GM21528 (cell line): ENCODE measurements at regions not wholly inside any gene's neighbourhood (a gene's known extent, or its start where the extent isn't known, plus 50 kb on each side); places are given as distances from the start of the nearest gene placed in this dataset.

Experiments
- ATAC-seq: cut with Tn5 transposase; IDR thresholded peaks from one replicate; pipeline ENCODE4 v1.9.1; 2021; ENCODE audit warnings: mild to moderate bottlenecking, moderate library complexity; ENCODE audit not compliant: unreplicated experiment, low FRiP score

DNA sequence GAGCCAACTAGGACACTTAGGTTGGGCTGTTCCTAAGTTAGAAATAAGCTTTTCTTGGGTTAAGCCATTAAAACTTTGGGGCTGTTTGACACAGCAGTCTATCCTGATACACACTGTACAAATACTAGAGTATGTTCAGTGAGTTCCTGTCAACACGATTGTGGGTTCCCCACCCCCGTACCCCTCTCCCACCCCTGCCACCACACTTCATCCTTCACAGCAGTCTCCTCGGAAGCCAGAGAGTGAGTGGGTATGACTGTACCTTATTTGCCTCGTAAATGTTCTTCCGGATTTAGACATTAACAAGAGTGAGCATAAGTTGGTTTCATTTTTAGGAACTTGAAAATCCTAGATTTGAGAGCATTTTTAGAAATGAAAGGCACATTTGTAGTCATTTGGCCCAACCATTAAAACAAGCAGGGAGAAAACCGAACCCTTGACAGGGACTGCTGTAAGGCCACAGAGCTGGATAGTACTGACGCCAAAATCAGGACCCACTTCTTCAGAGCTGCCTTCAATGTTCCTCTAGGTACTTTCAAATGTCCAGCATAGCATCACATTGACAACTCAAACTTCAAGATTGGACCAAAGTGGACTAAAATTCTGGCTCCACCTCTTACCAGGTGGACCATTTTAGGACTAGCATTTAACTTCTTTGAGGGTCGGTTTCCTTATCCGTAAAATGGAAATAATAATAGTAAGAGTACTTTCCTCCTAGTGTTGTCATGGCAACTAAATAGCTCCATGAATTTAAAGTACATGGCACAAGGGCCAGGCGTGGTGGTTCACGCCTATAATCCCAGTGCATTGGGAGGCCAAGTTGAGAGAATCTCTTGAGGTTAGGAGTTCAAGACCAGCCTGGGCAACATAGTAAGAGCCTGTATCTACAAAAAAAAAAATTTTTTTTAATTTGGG lies 166.3 kb upstream of the SERTAD2 start:
- peak; percentile 87 for ATAC-seq

DNA sequence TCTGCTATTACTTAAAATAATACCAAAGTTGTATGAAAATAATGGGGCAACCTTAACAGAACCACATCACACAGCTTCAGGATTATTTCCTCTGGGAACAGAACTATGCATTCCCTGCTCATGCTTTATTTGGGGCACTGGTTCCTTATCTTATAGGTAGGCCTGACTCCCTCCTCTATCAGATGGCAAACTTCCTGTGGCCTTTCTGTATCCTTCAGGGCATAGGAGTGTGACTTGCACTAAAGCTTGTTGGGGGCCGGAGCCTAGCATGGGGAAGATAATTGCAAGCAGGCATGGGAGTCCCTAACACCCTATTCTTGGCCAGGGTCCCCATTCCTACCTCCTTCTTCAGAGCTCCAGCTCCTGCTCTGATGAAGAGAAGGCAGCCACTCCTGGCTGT lies 167.2 kb upstream of the SERTAD2 start:
- ATAC-seq, result no peak

DNA sequence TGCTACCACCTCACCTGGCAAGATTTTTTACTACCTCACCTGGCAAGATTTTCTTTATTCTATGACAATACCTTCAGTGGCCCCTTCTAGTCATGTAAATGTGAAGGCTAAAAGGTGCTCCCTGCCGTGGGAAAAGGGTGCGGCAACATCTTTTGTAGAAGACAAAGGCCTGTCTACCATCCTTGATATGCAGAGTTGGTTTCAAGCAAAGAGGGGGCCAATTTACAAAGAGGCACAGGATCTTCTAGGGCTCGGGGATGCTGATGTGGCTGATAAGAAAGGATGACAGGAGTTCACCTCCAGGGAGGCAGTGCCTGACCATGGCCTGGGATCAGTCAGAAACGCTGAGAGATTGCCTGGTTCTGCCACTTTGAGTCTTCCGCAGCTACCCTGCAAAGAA lies 165.4 kb upstream of the SLC1A4 start:
- no peak for ATAC-seq

DNA sequence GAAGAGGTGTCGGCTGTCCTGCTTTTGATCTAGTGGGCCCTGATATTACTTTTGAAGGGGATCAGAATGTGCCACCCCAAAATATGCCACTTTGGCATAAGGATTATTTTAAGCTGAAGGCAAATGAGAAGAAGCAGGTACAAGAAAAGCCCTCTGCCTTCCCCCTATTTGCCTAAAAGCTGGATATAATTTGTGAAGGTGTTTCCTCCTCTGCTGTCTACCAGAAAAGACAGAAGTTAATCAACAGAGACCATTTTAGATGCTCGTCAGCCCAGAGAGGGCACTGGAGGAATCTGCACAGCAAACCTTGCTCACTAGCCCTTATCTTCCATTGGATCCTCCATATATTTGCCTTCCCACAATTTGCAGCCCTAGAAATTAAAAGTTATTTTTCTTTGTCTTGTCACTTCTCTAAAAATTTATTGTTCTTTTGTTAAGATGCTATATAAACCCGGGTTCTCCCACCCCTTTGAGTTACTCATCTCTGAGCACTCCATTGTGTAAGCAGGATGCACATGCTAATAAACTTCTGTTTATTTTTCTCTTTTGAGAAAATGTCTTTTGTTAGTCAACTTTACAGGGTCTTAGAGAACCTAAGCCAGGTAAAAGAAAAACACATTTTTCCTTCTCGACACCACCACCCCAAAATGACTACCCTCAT lies 163.2 kb upstream of the SLC1A4 start:
- ATAC-seq, result no peak

DNA sequence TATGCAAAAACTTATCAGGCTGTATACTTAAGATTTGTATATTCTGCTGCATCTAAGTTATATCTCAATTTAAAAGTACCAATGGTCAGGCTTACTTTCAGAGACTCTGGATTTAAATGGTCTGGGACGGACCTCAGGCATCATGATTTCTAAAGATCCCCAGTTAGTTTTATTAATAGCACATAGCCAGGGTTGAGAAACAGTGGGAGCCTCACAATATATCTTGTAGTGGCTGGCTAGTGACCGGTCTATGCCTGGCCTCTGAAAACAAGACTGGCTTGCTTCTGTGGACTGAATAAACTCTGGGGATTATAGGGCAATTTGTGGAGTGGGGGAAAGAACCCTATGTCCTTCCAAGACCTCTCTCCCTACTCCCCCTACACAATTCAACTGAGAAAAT lies 162.5 kb upstream of the SLC1A4 start:
- ATAC-seq, result no peak

DNA sequence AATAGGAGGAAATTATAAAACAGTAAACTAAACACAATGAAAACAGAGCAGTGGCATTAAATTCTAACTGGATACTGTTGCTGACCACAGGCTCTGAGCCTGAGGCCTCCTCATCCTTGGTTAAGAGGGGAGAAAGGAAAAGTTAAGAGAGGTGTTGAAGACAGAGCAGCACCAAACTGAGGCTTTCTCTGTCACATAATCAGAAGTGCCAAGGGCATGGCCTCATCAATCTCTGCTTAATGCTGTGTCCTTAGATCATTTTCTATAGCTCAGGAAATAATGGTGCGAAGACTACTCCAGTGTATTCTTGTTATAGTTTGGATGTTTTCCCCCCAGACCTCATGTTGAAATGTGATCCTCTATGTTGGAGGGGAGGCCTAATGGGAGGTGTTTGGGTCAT lies 160.9 kb upstream of the SLC1A4 start:
- no peak for ATAC-seq

DNA sequence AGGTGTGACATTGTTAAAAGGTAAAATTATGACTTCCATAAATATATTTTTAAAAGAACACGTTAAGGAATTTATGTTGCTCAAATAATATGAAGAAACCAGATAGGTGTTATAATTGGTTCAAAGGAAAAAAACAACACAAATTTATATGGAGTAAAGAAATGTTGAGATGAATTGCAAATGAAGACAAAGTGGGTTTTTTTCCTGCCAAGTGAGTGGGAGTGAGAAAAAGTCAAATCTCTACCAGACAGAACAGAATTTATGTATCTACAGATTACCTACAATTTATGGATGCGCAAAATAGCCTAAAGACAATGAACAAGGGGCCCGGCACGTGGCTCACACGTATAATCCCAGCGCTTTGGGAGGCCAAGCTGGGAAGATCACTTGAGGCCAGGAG lies 159.7 kb upstream of the SLC1A4 start:
- ATAC-seq, result no peak

DNA sequence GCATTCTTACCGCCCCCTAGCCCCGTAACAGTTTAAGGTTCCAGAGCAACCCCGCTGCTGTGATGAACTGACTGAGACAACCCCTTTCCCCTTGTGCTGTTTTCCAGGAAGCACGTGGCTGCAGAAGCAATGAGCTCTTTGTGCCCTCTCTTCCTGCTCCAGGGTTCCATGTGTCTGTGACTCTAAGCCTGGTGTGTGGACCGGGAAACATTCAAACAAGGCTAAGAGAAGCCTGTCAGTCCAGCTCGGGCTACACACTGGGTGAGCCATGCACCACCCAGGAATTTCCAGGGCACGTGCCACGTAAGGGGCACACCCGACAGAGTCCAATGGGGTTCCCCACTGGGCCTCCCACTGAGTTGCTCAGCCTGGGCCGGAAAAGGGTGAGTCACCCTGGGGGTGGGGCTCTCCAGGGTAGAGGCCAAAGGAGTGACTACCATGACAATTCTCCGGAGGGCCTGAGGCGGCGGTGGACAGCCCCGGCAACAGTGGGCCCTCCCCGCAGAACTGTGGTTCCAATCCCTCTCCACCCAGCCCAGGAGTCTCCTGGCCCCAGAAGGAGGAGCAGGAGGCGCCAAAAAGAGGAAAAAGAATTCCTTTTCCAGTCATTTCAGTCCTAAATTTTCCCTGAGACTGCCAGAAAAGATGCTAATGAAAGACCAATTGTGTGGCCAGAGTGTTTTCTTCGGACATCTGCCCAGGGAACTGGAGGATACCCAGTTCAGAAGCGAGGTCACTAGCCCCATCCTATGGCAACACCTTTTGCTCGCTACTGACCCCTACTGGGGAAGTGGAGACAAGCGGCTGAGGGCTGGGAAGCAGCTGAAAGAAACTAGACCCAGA lies 157.8 kb upstream of the SLC1A4 start:
- peak; percentile 88 for ATAC-seq

DNA sequence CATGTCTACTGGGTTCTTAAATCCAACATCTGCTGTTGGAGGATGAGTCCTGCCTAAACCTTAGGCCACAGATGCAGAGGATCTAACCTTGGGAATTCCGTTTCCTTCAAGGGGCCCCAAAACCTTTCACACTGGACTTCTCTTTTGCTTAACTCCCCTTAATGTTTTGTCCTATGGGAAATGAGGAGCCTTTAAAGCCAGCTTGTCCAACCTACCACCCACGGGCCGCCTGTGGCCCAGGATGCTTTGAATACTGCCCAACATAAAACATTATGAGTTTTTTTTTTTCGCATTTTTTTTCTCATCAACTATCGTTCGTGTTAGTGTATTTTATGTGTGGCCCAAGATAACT lies 157.2 kb upstream of the SLC1A4 start:
- no peak for ATAC-seq

DNA sequence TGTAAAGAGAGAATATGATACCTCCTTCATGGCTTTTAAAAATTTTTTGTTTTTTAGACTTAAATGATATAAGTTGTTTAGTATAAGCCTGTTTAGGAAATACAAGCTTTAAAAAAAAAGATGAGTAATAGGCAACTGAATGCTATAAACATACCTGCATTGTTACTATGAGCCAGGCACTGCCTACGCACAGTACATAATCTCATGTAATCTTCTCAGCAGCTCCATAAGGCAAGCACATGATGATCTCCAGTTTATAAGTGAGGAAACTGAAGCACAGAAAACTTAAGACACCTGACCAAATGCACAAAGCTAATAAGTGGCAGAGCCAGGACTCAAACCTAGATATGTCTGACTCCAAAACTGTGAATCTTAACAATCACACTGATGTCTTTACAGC lies 156.3 kb upstream of the SLC1A4 start:
- no peak for ATAC-seq

DNA sequence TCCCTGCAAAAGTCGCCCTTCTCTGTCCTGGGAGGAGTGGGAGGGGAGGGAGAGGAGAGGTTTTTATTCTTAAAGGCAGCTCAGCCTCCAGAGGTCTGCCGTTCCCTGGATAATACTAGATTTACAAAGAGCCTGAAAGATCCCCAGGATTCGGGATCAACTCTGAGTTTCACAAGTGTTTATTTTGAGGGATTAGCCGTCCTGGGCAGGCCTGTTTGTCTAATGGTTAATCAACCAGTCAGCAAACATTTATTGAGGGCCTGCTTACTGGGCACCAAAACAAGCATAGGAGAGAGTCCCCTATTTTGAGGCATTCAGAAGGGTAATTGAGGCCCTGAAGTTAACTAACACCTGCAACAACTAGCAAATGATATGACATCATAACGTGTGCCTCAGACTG lies 152.6 kb upstream of the SLC1A4 start:
- no peak for ATAC-seq

DNA sequence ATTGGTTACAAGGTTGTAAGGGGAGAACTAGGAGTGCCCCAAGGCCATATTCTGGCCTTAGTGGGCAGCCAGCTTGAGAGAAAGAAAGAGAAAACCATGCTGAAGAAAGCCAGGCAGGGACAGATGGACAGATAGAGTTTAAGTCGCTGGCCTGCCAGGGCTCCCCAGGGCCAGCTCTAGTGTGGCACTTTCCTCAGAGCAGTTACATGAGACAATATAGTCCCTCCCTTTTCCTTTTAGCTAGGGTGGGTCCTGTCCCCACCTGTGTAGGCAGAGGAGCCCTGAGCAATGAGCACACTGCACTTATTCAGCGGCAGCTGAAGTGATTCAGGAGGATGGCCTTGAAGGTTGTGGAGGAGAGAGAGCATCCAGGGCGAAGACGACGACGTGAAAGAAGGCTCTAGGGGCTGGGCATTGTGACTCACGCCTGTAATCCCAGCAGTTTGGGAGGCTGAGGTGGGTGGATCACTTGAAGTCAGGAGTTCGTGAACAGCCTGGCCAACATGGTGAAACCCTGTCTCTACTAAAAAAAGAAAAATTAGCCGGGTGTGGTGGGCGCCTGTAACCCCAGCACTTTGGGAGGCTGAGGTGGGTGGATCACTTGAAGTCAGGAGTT lies 152.0 kb upstream of the SLC1A4 start:
- ATAC-seq, result no peak

DNA sequence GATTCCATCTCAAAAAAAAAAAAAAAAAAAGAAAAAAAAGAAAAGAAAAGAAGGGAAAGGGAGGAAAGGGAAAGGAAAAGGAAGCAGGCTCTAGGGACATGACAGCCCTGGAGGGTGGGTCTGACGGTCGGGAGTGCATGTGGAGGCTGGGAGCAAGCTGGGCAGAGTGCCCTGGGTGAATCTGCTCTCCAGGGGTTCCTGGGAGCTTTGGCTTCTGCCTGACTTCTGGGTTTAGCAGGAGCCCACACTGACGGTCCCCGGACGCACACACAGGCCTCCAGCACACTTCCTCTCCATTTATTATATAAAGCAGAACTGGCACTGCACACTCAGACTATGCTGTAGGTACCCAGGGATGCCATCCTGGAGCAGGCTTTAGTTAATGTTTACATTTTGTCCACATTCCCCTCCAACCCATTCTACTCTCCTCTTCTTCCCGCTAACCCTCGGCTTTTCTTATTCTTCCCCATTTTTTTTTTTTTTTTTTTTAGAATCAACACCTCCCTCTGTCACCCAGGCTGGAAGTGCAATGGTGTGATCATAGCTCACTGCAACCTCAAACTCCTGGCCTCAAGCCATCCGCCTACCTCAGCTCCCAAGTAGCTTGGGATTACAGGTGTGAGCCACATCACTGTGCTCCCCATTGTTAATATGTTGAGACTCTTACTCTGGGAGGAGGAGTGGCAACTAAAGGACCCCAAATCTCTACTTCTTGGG lies 151.1 kb upstream of the SLC1A4 start:
- no peak for ATAC-seq

DNA sequence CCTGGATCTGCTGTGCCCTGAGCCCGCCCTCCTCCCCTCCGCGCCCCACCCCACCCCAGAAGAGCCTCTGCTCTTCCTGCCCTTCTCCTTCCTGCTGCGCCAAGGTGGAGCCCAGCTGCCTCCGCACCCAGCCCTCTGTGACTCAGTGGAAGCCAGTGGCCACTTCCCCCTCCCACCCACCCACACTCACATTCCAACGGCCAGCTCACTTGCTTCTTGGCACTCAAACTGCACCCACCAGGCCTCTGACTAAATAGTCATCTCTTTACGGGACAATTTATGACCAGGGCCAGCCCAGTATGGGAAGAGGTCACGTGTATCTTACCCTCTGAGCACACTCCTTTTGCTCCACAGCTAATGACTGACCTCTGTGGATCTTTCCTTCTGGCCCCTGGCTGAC lies 150.4 kb upstream of the SLC1A4 start:
- ATAC-seq, result no peak

DNA sequence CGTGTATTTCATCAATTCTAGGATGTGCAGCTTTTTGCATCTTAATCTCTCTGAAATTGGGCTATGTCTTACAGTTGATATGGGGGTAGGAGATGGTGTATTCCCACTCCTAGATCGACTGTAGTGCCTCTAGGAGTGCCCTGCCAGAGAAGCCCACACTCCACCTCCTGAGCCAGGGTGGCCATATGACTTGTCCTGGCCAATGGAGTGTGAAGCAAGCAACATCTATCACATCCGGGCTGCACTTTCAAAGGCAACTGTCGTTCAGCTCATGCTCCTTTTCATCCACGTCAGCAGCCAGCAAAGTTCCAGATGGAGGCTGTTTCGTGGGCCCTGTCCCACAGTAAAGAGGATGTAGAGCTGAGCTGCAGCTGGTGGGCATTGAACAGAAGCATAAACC lies 149.4 kb upstream of the SLC1A4 start:
- peak; percentile 76 for ATAC-seq

DNA sequence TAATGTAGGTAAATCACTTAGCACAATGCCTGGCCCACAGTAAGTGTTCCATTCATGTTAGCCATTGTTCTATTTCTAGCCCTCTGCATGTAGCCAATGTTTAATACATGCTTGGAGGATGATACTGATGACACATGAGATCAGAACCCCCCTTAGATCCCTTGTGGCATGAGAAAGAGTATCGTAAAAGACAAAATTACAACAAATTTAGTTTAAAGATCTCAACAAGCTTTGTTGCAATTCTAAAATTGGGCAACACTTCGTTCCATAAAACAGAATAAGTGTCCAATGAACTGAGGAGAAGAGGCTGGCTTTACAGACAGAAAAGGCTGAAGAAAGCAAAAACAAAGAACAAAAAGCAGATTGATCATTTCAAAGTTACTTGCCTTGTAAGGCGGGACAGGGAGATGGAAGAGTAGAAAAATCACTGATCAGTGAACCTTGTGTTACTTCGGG lies 148.7 kb upstream of the SLC1A4 start:
- ATAC-seq, result peak; percentile 31

DNA sequence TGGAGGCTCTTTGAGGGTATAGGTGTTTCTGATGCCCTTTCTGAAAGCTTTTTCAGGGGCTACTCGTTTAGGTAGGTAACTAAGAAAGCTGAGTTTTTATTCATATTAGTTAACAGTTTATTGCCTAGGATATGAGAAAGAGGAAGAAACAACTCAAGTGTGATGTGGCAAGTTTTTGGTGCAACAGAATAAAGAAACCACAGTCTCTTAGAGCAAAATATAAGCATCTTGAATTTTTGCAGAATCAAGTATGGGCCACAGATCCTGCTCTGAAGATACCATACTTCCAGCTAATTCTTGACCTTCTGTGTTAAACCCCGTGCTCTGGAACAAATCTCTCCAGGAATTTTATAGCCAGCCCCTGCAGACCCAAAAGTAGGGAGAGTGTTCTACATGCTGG lies 147.7 kb upstream of the SLC1A4 start:
- no peak for ATAC-seq

DNA sequence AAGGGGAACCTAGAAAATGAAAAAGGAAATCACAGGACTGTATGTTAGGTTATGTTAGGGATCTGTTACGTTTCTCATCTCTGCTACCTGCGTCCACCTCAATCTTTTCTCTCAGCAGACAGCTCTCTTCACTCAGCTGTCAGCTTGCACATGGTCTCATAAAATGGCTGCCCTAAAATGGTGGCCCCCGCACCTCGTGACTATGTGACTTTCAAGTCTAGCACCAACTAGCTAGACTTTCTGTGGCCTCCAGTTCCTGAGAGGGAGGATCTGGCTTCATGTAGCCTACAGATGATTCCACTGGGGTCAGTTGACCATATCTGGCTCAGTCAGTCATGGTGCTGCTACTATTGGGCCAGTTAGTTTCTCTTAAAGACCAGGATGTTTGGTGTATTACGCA lies 147.2 kb upstream of the SLC1A4 start:
- no peak for ATAC-seq

DNA sequence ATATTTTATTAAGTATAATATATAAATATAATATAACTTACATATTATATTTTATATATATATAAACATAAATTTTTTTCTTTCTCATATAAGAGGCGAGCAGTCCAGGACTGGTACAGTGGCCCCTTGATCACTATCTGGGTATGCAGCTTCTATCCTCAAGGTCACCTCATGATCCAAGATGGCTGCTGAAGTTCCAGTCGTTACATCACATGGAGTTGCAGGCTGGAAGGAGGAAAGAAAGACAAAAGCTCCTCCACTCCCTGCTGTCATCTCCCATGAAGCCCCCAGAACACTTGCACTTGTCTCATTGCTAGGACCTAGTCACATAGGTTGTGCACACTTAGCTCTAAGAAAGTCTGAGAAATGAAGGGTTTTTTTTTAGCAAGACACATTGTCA lies 145.1 kb upstream of the SLC1A4 start:
- no peak for ATAC-seq

DNA sequence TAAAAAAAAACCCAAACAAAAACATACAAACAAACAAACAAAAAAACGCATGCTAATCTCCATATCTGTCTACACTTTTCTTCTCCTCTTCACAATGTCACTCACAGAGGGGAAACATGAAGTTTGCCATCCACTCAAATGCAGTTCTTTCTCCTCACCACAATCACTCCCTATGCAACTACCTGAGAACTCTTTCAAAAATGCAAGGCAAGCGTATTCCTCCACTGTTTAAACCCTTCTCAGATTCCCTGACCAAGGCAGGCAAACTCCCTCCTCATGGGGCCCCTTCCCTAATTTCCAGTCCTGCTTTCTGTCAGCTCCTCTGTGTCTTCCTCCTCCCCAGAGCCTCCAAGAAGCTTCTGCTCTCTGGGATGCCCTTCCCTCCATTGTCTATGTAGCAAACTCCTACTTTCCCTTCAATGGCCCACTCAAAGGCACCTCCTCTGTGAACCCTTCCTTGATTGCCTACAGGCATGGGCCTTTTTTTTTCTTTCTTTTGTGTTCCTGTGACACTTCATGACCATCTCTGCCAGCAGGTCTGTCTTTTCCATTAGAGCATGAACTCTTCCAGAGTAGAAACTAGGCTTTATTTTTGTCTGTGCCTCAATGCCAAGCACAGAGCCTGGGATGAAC lies 143.8 kb upstream of the SLC1A4 start:
- ATAC-seq, result no peak
